ENCODE measurements at regions not wholly inside any gene's neighbourhood (a gene's known extent, or its start where the extent isn't known, plus 50 kb on each side); places are given as distances from the start of the nearest gene placed in this dataset.

- TF ChIP-seq POLR2AphosphoS5 (IDR thresholded peaks at IDR 0.05): no peak
- TF ChIP-seq CTCF (IDR thresholded peaks at IDR 0.05; ENCODE audit: poor library complexity, severe bottlenecking): no peak
- no peak for TF ChIP-seq RAD21 (conservative IDR thresholded peaks at IDR 0.05)
- TF ChIP-seq EP300 (conservative IDR thresholded peaks at IDR 0.05; ENCODE audit: poor library complexity, severe bottlenecking): no peak
- no peak for TF ChIP-seq REST (IDR thresholded peaks at IDR 0.05; ENCODE audit: borderline replicate concordance)
Measured at GRCh38 chr3:8224941-8225340, 276.7 kb upstream of the LMCD1 start.
